ENCODE measurements at regions not wholly inside any gene's neighbourhood (a gene's known extent, or its start where the extent isn't known, plus 50 kb on each side); places are given as distances from the start of the nearest gene placed in this dataset.

DNA sequence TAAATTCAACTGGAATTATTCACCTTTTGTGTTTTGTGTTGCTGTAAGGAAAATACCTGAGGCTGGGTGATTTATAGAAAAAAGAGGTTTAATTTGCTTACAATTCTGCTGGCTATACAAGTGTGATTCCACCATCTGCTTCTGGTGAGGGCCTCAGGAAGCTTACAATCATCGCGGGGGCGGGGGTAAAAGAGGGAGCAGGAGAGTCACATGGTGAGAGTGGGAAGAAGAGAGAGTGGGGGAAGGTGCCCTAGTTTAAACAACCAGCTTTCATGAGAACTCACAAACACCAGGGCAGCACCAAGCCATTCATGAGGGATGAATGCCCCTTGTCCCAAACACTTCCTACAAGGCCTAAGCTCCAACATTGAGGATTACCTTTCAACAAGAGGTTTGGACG is 760.7 kb upstream of the PCDH9 start:
- DNase-seq: no peak
- Histone ChIP-seq H3K36me3 (no peaks in the 10 kb centered on the region), H3K9me3 (no peaks in the 10 kb centered on the region), H3K27ac (no peak overlapping the region), H3K4me3 (no peak overlapping the region), H3K4me1 (no peaks in the 10 kb centered on the region), H3K27me3 (no peaks in the 10 kb centered on the region)
- no peak for TF ChIP-seq POLR2A (IDR thresholded peaks at IDR 0.05)
- TF ChIP-seq POLR2AphosphoS5 (IDR thresholded peaks at IDR 0.05): no peak
- no peak for TF ChIP-seq EP300 (IDR thresholded peaks at IDR 0.05)
- TF ChIP-seq, protein P1, sequence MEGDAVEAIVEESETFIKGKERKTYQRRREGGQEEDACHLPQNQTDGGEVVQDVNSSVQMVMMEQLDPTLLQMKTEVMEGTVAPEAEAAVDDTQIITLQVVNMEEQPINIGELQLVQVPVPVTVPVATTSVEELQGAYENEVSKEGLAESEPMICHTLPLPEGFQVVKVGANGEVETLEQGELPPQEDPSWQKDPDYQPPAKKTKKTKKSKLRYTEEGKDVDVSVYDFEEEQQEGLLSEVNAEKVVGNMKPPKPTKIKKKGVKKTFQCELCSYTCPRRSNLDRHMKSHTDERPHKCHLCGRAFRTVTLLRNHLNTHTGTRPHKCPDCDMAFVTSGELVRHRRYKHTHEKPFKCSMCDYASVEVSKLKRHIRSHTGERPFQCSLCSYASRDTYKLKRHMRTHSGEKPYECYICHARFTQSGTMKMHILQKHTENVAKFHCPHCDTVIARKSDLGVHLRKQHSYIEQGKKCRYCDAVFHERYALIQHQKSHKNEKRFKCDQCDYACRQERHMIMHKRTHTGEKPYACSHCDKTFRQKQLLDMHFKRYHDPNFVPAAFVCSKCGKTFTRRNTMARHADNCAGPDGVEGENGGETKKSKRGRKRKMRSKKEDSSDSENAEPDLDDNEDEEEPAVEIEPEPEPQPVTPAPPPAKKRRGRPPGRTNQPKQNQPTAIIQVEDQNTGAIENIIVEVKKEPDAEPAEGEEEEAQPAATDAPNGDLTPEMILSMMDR (IDR thresholded peaks at IDR 0.05): no peak
- WGBS, 2 donors: 85 to 93% methylated on average over 4 of the region's 4 CpGs
- intact Hi-C loops (cut with DNase I): no loop called here

DNA sequence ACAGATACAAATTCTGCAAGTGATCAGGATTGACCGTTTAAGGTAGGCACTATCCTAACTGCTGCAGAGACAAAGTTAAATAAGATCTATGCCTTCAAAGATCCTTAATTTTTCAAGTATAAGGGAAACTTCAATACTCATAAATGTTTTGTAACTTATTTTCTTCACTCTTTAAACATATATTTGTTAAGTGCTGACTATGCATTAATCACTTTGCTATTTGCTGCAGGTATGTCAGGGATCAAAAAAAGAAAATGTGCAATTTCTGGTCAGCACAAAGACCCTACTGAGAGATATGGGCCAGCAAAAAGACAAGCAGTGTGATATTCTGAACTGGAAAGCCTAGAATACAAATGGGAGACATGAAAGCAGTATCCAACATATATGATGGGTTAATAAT is 756.1 kb upstream of the PCDH9 start:
- TF ChIP-seq EP300 (IDR thresholded peaks at IDR 0.05): no peak
- TF ChIP-seq POLR2A (IDR thresholded peaks at IDR 0.05): no peak
- TF ChIP-seq, protein P1 (IDR thresholded peaks at IDR 0.05): no peak
- no peak for TF ChIP-seq POLR2AphosphoS5 (IDR thresholded peaks at IDR 0.05)
- Histone ChIP-seq H3K4me3 (no peak overlapping the region), H3K9me3 (no peaks in the 10 kb centered on the region), H3K4me1 (no peaks in the 10 kb centered on the region), H3K36me3 (no peaks in the 10 kb centered on the region), H3K27ac (no peak overlapping the region), H3K27me3 (no peaks in the 10 kb centered on the region)
- DNase-seq: no peak
- intact Hi-C loops (cut with DNase I): no loop called here
- WGBS, 2 donors: 82 to 91% methylated on average over 1 of the region's 1 CpG

DNA sequence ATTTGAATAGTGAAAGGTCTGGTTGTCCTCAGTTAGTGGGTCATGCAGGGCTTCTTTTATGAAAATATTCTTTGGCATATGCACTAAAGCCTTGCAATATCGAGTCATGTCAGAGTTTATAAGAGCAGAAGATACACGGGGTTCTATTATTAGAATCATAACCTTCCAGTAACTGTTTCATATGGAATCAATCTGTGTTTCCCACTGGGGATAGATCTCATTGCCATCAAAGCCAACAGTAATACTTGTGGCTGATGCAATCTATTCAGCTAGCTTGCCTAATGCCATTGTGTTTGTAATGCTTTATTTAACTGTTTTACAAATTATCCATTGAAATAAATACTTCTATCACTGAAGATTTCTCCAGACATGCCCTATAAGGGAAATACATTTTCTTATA is 746.9 kb upstream of the PCDH9 start:
- Histone ChIP-seq H3K36me3 (no peaks in the 10 kb centered on the region), H3K4me3 (no peak overlapping the region), H3K27ac (no peak overlapping the region), H3K9me3 (no peaks in the 10 kb centered on the region), H3K27me3 (no peaks in the 10 kb centered on the region), H3K4me1 (no peaks in the 10 kb centered on the region)
- WGBS, 2 donors: 77 to 89% methylated on average over 2 of the region's 2 CpGs
- DNase-seq: no peak
- no peak for TF ChIP-seq POLR2A (IDR thresholded peaks at IDR 0.05)
- TF ChIP-seq, protein P1 (IDR thresholded peaks at IDR 0.05): no peak
- TF ChIP-seq POLR2AphosphoS5 (IDR thresholded peaks at IDR 0.05): no peak
- no peak for TF ChIP-seq EP300 (IDR thresholded peaks at IDR 0.05)
- intact Hi-C loops (cut with DNase I): no loop called here

DNA sequence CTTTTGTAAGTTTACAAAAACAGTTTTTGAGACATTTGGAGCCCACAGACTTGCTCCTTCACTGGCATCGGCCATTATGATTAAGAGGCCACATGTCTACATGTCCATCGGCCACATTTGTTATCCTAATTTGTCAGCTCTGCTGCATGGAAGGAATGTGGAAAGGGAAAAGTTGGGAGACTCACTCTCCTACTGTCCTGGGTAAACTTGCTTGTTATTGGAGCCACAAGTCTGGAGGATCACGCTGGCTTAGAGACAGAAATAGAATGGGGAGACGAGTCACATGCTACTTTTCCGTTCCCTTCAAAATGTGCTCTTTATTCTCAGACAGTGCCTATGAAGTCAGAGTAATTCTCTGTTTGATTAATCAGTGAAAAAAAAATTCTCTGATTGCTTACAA is 741.2 kb upstream of the PCDH9 start:
- Histone ChIP-seq H3K4me3 (no peak overlapping the region), H3K36me3 (no peaks in the 10 kb centered on the region), H3K9me3 (no peaks in the 10 kb centered on the region), H3K27me3 (no peaks in the 10 kb centered on the region), H3K4me1 (no peaks in the 10 kb centered on the region), H3K27ac (no peak overlapping the region)
- 91 to 92% methylated on average over 5 of the region's 5 CpGs for WGBS, 2 donors
- DNase-seq: no peak
- TF ChIP-seq, protein P1 (IDR thresholded peaks at IDR 0.05): no peak
- TF ChIP-seq POLR2AphosphoS5 (IDR thresholded peaks at IDR 0.05) (no peak), POLR2A (IDR thresholded peaks at IDR 0.05) (no peak), EP300 (IDR thresholded peaks at IDR 0.05) (no peak)
- intact Hi-C loops (cut with DNase I): no loop called here

DNA sequence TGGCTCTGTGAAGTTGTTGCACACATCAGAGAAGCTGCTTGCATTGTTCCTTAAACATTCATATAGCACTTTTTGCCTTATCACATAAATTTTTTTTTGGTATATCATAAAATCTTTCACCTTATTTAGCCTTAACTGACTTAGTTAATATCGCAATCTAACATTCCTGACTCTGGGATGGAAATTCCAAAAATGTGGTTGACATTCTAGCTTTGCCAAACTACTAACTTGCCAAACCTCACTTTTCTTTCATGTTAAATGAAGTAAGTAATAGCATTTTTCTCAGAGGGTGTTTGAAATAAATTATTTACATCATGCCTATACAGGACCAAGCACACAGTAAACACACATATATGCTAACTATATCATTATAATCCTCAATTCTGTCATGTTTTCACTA is 736.9 kb upstream of the PCDH9 start:
- WGBS, 2 donors: 89 to 96% methylated on average over 1 of the region's 1 CpG
- no peaks in the 10 kb centered on the region for H3K4me1 ChIP-seq
- no peak for DNase-seq
- no peaks in the 10 kb centered on the region for H3K36me3 ChIP-seq
- intact Hi-C loops (cut with DNase I): no loop called here
- H3K4me3 ChIP-seq: no peak overlapping the region
- H3K9me3 ChIP-seq: no peaks in the 10 kb centered on the region
- H3K27ac ChIP-seq: no peak overlapping the region
- no peaks in the 10 kb centered on the region for H3K27me3 ChIP-seq
- TF ChIP-seq POLR2AphosphoS5 (IDR thresholded peaks at IDR 0.05): no peak
- no peak for TF ChIP-seq POLR2A (IDR thresholded peaks at IDR 0.05)
- TF ChIP-seq, protein P1 (IDR thresholded peaks at IDR 0.05): no peak
- no peak for TF ChIP-seq EP300 (IDR thresholded peaks at IDR 0.05)

Measured in sigmoid colon (tissue), 6 donors.